HG03095 (cell line): ENCODE measurements at regions not wholly inside any gene's neighbourhood (a gene's known extent, or its start where the extent isn't known, plus 50 kb on each side); places are given as distances from the start of the nearest gene placed in this dataset.

Experiments
- ATAC-seq: cut with Tn5 transposase; IDR thresholded peaks from one replicate; pipeline ENCODE4 v1.9.1; 2021; ENCODE audit warnings: moderate library complexity; ENCODE audit not compliant: unreplicated experiment

GRCh38 chr14:97695456-97695981, 898.3 kb downstream of the VRK1 start:
- ATAC-seq: no peak

GRCh38 chr14:97697772-97698171, 900.6 kb downstream of the VRK1 start:
- no peak for ATAC-seq

- ATAC-seq: no peak
Measured at GRCh38 chr14:97699026-97699425, 901.8 kb downstream of the VRK1 start.

DNA sequence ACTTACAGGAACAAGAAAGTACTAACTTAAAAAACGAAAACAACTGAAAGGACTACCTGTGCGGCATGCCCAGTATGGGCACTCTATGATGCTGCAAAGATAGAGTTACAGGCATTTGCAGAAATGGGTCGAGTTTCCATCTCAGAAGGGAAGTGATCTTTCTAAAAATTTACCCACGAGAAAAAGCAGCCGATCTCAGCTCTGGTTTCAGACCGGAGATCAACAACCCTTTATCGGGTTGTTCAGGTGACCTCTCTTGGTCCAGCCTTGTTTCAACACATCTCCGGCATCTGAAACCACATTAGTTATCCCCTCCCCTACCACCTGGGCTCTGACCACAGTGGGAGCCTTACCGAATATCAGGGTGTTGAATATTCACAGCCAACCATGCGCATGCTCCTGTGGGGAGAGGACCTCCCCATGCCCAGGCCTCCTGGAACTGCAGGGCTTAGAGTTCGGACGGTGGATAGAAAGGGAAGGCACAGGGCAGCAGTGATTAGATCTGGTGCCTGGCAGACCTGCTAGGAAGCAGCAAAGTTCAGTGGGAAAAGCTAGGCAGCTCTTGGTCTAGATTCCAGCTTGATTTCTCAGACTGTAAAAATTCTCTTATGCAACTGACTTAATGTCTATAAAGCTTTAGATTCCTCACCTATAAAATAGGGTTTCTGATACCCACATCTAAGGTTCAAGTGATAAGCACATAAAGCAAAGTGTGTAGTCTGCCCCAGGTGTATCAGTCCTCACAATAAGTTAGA, 906.0 kb downstream of the VRK1 start:
- no peak for ATAC-seq

DNA sequence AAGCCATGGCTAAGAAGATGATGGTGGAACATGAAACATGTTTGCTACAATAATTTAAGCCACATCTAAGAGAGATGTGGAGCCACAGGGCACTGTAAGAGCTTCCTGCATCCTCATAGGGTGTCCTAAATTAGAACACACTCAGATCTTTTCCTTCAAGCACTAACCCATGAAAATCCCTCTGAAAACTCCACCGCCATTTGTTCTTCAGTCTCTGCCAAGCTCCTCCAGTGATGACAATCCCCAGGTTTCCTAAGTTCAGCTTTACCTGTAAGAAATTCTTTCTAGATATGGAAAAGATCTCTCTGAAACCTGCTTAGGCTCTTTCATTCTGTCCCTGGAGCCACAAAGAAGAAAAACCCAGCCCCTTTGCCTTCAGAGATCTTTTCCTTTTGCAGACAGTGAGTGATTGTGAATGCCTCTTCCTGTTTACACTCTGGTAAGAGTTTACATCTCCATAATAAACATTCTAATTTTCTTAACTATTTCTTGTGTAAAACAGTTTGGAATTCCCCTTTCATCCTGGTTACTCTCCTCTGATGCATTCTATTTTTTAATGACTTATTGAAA, 907.2 kb downstream of the VRK1 start:
- ATAC-seq: no peak

- no peak for ATAC-seq
Measured at GRCh38 chr14:97705107-97705506, 907.9 kb downstream of the VRK1 start.

DNA sequence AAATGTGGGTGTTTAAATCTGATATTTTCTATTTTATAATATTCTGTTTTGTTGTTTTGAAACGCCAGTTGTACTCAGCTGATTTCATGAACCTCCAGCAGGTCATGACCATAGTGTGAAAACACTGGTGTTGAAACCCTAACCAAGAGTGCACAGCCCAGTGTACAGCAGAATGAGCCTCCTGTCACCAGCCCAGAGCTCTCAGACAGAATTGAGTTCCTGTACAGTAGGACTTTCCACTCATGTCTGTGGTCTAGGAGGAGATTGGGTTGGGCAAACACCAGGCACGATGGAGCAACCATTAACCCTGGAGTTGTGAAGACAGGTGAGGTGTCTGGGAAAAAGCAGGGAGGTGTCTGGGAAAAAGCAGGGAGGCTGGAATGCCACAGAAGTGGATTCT, 908.8 kb downstream of the VRK1 start:
- no peak for ATAC-seq

DNA sequence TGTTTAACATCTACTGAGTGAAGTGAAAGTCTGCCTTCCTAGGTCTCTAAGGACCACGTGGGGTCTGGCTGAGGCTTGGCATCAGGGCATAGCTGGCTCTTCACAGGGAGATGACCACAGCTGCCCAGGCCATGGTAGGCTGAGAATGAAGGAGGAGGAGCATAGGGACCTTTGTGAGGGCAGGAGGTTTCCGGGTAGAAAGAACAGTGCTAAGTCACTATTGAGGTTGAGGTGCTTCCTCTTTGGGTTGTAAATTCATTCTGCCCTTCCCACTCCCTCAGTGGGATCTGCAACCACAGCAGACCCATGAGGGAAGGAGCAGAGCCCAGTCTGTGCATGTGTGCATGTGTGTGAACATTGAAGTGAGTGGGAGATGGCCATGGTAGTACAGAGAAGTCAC, 909.6 kb downstream of the VRK1 start:
- no peak for ATAC-seq

DNA sequence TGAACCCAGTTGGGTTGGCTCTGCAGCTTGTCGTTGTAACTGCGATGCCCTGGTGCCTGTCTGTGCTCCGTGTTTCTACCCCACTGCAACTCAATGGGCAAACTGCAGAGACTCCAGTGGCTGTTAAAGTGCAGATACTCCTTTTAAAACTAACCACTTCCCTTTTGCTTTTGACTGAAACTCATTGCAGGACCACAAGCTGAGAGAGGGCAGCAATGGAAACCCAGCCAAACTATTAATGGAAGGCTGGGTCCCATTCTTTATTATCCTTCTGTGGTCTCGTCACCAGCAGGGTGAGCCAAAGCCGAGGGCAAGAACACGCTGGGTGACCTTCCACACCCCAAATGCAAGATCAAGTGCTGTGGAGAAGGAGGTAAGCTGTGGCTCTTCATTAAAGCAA, 910.4 kb downstream of the VRK1 start:
- no peak for ATAC-seq

- ATAC-seq: no peak
Measured at GRCh38 chr14:97709552-97709951, 912.4 kb downstream of the VRK1 start.

GRCh38 chr14:97710726-97711125, 913.5 kb downstream of the VRK1 start:
- no peak for ATAC-seq

DNA sequence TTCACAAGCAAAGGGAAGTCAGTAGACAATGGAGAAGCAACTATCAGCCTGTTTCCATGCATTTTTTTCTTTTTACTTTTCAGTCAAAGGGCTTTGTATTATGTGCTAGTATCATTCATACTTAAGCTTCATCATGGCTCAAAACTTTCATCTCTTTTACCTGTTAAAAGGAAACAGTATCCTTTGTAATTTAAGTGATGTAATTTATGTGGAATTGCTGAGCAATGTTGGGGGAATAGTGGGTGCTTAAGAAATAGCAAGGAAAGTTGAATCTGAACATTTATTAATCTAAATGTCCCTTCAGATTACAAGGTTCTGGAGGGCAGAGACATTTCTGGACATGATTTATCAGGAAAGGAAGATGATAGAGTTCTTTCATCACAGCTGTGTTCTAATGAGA, 915.3 kb downstream of the VRK1 start:
- no peak for ATAC-seq

DNA sequence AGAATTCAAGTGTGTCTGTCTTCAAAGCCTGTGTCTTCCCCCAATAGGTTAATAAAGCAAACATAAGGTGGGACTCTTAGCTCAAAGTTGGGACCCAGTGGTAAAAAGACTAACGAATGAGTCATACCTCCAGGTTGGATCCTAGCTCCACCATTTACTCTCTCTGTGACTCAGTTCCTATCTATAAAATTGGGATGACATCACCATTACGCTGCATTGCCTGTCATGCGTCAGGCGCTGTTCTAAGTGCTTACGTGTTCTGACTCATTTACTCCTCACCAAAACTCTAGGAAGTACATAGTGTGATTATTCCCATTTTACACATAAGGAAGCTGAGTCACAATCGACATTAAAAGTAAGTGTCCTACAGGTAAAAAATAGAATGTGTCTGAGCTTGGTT, 915.8 kb downstream of the VRK1 start:
- ATAC-seq: no peak

DNA sequence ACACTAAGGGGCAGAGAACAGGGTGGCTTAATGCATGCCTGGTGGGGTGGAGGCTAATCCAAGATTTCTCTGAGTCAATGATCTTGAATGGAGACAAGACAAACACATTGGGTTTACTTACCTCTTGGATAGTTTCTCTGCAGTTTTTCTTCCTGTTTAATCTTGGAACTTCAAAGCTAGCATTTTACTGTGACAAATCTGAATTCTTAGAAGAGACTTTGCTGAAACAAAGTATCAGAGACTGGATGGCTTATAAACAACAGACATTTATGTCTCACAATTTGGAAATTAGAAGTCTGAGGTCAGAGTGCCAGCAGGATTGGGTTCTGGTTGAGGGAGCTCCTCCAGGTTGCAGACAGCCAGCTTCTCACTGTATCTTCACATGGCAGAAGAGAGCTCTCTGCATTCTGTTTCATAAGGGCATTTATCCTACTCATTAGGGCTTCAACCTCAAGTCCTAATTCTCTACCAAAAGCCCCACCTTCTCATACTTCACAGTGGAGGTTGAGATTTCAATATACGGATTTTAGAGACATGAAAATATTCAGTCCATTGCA, 921.8 kb downstream of the VRK1 start:
- ATAC-seq: no peak

DNA sequence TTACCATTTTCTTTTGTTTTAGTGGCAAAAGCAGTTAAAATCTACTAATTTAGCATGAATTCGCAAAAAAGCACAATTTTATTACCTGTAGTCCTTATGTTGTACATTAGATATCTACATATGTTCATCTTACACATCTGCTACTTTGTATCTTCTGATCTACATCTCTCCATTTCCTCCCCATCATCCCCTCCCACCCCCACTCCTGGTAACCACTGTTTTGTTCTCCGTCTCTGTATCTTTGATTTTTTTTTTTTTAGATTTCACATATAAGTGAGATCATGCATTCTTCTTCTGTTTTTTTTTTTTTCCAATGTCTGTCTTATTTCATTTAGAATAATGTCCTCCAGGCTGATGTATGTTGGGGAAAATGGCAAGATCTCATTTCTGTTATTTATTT, 922.7 kb downstream of the VRK1 start:
- no peak for ATAC-seq

DNA sequence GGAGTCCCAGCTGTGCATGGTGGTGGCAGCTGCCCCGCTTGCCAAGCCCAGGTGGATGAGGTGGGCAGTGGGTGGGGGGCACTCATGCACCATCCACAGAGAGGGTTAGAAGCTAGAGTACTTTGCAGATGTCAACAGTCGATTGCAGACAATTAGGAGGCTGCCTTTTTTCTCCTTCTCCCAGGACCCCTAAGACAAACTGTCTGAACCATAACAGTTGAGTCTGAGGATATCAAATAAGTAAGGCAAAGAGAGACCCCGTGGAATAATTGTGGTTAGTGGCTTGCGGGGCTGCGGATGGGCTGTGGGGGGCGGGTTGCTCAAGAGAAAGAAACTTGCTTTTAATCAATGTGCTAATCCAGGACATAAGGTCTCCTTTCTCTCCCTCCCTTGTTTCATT, 926.2 kb downstream of the VRK1 start:
- ATAC-seq: no peak

DNA sequence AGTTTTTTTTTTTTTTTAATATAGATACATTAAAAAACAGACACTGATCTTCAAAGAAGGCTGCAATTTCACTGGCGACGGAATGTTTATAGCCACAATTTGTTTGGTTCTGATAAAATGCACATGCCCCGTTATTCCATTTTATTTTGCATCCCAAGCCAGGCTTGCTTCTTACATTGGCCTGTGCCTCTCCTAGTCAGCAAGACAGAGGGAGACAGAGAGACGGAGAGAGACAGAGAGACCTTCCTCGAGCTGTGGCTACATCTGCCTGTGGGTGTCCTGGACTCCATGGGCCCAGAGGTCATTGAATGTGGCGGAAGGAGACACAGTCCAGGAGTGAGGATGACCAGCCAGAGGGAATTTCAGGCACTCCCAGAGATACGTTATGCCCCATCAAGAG, 926.6 kb downstream of the VRK1 start:
- ATAC-seq: no peak

- ATAC-seq: no peak
Measured at GRCh38 chr14:97724265-97724731, 927.1 kb downstream of the VRK1 start.

- no peak for ATAC-seq
Measured at GRCh38 chr14:97726676-97727075, 929.5 kb downstream of the VRK1 start.

DNA sequence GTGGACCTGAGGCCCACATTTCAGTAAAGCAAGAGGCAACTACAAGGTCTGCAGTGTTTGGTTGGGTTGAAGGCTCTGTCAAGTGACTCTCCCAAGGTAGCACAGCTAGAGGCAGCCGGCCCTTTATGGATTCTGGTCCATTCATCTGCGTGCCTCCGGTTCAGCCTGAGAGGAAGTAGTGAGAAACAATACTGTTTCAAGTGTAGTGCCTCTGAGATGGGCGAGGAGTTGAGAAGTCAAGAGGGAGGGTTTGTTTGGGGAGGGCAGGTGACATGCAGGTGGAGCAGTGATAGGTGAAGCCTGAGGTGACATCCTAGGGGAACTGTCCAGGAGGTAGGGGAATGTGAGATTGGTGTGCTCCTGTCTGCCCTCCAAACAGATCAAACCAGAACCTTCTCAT, 933.5 kb downstream of the VRK1 start:
- no peak for ATAC-seq

- ATAC-seq: no peak
Measured at GRCh38 chr14:97731800-97732199, 934.6 kb downstream of the VRK1 start.

GRCh38 chr14:97747316-97747715, 950.1 kb downstream of the VRK1 start:
- no peak for ATAC-seq
